ENCODE measurements at regions not wholly inside any gene's neighbourhood (a gene's known extent, or its start where the extent isn't known, plus 50 kb on each side); places are given as distances from the start of the nearest gene placed in this dataset.
A peak's percentile ranks its signal among the peaks of the same experiment; 100 is the strongest.

DNA sequence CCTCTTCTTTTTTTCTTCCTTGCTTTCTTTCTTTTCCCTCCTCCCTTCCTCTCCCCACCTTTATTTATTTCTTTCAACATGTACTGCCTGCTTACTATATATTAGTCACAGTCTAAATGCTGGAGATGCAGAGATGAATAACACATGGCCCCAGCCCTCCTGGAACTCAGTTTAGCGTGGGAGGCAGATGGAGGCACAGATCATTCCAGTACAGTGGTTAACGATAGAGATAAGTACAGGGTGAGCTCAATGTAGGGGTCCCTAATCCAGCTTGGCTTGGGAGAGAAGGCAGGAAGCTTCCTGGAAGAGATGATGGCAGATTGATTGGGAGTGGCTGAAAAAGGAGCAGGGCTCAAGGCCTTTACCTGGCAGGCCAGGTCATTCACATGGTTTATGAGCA, 55.6 kb upstream of the PPP2R5A start:
- TF ChIP-seq, protein P1, sequence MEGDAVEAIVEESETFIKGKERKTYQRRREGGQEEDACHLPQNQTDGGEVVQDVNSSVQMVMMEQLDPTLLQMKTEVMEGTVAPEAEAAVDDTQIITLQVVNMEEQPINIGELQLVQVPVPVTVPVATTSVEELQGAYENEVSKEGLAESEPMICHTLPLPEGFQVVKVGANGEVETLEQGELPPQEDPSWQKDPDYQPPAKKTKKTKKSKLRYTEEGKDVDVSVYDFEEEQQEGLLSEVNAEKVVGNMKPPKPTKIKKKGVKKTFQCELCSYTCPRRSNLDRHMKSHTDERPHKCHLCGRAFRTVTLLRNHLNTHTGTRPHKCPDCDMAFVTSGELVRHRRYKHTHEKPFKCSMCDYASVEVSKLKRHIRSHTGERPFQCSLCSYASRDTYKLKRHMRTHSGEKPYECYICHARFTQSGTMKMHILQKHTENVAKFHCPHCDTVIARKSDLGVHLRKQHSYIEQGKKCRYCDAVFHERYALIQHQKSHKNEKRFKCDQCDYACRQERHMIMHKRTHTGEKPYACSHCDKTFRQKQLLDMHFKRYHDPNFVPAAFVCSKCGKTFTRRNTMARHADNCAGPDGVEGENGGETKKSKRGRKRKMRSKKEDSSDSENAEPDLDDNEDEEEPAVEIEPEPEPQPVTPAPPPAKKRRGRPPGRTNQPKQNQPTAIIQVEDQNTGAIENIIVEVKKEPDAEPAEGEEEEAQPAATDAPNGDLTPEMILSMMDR (conservative IDR thresholded peaks at IDR 0.05; ENCODE audit: low read depth, low read length), result no peak
- DNase-seq (ENCODE audit: low read depth), result no peak
- no peak overlapping the region for H3K4me3 ChIP-seq (ENCODE audit: low read length)

DNA sequence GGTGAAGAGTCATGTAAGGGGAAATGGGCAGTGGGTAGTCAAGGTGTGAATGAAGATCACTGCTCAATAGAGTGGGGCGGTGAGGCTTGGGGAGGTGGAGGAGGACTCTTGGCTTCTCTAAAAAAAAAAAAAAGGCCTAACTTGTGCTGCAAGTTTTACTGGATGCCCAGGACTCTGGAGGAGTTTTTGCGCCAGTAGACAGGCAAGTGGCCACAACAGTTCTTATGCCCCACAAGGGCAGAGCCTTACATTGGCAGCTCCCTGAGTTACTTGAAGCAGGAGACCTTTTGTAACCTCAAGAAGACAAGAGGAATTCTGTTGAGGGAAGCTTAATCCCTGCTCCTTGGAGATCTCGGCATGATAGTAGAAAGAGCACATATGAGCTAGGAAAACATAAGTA, 54.9 kb upstream of the PPP2R5A start:
- TF ChIP-seq, protein P1 (conservative IDR thresholded peaks at IDR 0.05; ENCODE audit: low read depth, low read length), result no peak
- no peak overlapping the region for H3K4me3 ChIP-seq (ENCODE audit: low read length)
- no peak for DNase-seq (ENCODE audit: low read depth)

DNA sequence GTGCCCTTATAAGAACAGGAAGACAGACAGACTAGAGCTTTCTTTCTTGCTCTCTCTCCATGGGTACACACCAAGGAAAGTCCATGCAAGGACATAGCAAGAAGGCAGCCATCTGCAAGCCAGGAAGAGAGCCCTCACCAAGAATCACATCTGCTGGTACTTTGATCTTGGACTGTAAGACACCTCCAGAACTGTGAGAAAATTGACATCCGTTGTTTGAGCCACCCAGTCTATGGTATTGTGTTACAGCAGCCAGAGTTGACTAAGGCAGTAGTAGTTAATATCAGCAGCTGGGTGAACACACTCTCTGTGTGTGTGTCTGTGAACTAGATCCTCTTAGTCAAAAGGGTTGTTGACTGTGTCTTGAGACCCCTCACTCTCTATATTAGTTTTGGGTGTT, 53.8 kb upstream of the PPP2R5A start:
- no peak for DNase-seq (ENCODE audit: low read depth)
- TF ChIP-seq, protein P1 (conservative IDR thresholded peaks at IDR 0.05; ENCODE audit: low read depth, low read length), result no peak
- no peak overlapping the region for H3K4me3 ChIP-seq (ENCODE audit: low read length)

DNA sequence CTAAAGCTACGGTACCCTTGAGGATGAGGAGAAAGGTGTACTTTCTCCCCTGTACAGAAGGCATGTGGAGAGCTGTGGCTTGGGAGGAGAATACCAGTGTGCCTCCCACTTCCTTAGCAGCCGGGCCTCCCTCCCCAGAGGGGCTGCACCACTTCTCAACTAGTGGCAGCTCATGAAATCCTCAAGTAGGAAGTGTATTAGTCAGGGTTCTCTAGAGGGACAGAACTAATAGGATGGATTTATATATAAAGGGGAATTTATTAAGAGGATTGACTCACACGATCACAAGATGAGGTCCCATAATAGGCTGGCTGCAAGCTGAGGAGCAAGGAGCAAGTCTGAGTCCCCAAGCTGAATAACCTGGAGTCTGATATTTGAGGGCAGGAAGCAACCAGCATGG, 53.1 kb upstream of the PPP2R5A start:
- TF ChIP-seq, protein P1 (conservative IDR thresholded peaks at IDR 0.05; ENCODE audit: low read depth, low read length), result no peak
- no peak overlapping the region for H3K4me3 ChIP-seq (ENCODE audit: low read length)
- peak; percentile 56 for DNase-seq (ENCODE audit: low read depth)

DNA sequence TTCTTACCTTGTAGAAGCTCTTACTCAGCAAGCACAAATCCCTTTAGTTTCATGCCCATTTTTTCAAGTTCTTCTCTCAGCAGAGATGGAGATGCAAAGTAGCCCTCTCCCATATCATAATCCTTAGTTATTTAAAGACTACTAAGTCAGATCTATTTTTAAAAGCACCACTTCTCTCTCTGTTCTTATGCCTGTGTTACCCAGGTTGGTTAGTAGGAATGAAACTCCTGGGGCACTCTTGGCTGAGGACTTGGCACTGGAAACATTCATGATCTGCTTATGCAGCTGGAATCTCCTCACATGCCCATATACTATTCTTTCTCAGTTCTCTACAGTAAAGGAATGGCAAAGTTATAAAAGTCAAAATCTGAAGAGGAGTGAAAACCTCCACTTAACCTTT, 51.9 kb upstream of the PPP2R5A start:
- H3K4me3 ChIP-seq (ENCODE audit: low read length), result no peak overlapping the region

DNA sequence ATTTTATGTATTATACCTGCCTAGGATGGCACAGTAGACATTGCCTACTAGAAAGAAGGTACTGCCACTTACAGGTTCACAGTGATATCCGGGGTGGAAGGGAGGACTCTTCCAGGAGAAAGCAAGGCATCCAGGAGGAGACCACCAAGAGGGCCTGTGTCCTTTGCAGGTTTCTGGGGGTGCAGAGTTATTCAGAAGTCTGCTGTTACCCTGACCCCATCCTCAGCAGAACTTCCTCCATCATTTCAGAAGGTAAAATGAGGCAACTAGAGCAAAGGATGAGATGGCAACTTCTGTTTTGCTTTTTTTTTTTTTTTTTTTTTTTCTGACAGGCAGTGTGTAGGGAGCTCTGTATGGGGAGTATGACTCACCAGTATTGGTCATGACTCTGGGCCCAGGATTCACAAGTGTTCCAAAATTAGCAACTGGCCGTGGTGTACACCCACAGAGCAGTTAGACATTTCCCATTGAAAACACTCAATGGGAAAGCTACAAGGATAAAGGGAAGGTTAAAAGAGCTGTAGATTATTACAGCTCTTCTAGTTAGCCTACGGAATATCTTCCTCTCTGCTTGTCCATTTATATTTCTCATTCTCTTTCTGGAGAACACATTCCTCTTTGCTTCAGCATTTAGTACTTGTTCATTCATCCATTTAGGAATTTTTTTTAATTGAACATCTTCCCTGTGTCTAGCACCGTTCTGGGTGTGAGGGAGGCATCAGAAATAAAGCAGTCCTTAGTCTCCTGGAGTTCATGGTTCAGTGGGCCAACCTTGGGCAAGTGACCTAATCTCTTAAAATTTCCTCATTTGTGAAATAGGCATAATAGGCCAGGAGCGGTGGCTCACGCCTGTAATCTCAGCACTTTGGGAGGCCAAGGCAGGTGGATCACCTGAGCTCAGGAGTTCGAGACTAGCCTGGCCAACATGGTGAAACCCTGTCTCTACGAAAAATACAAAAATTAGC, 50.5 kb upstream of the PPP2R5A start:
- peak; percentile 82 for DNase-seq (ENCODE audit: low read depth)
- no peak overlapping the region for H3K4me3 ChIP-seq (ENCODE audit: low read length)
- TF ChIP-seq, protein P1 (conservative IDR thresholded peaks at IDR 0.05; ENCODE audit: low read depth, low read length), result no peak

More for the DNA sequence above, 51.9 kb upstream of the PPP2R5A start:
- DNase-seq (ENCODE audit: low read depth), result peak; percentile 40
- TF ChIP-seq, protein P1 (conservative IDR thresholded peaks at IDR 0.05; ENCODE audit: low read depth, low read length), result no peak
